HG03558 (cell line): ENCODE measurements at regions not wholly inside any gene's neighbourhood (a gene's known extent, or its start where the extent isn't known, plus 50 kb on each side); places are given as distances from the start of the nearest gene placed in this dataset.
"Not testable (repeated sequence)": the region's sequence is repeated elsewhere in the genome, so short reads cannot be mapped to it uniquely, and the experiment has no call there.

ENCODE experiments used
- ATAC-seq: cut with Tn5 transposase; IDR thresholded peaks from one replicate; pipeline ENCODE4 v1.9.1; 2021; ENCODE audit warnings: moderate number of reproducible peaks; ENCODE audit not compliant: unreplicated experiment; ENCODE audit errors: extremely low read depth

- ATAC-seq, result no peak
Measured at GRCh38 chr12:33588725-33589405, 149.2 kb upstream of the SYT10 start.

GRCh38 chr12:33589576-33590114 is 150.0 kb upstream of the SYT10 start:
- no peak for ATAC-seq

DNA sequence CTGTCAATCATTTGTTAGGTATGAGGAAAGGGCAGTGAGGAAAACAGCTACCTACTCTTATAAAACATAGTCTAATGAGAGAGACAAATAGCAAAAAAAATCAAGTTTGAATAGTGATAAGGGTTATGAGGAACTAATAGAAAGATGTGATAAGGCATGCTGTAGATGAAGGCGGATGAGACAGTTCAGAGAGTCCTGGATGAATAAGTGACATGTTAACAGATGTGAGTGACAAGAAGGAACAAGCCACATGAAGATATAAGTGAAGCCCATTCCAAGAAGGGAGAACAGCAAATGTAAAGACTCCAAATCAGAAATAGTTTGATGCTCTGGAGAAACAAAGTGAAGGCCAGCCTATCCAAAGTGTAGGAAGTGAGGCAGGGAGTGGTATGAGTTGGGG is 154.1 kb upstream of the SYT10 start:
- ATAC-seq, result no peak

GRCh38 chr12:33596061-33596460 is 156.4 kb upstream of the SYT10 start:
- ATAC-seq, result no peak

DNA sequence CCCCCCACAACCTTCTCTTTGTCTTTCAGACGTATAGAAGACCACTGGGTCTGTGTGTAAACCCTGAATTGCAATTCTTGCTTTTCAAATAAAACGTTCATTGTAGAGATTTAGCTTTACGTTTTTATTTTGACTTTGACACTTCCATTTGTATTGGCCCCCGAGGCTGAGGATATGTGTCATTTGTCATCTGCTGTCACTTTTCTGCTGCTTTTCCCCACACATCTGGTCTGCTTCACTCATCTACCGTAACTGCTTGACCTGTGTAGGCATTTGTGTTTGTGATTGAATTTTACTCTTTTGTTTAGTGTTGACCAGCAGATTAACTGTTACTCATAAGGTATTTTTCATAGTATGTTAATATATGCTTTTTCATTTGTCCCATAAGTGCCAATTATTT is 157.2 kb upstream of the SYT10 start:
- no peak for ATAC-seq

DNA sequence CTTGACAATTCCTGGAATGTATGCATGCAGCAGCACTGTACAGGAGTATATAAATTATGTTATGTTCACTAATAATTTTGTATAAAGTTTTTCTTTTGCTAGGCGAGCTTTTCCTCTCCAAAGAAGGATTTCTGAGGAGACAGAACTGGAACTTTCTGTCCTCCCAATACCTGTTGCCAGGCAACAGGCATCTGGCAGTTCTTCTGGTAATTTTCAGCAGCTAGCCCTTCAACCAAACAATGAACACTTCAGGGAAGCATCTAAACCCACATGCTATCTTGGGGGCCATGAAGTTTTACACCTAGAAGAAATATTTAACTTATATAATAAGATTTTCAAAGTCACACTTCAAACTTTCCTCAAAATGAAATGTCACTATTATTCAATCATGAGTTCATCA is 162.9 kb upstream of the SYT10 start:
- ATAC-seq, result no peak

DNA sequence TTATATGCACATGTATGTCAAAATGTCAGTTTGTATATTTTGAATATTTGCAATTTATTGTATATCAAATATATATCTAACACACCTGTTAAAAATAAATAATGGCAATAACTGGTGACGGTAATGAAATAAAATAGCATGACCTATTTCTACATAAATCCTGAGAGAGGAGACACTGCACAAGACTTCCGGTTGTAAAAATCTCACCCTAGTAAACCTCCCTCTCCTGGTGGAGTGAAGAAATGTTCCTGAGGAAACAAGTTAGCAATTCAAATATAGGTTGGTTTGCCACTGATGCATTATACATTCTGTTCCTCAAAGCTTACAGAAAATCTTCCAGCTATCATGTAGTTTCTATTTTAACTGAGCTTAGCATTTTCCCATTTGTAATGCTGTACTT is 166.1 kb upstream of the SYT10 start:
- ATAC-seq, result no peak

DNA sequence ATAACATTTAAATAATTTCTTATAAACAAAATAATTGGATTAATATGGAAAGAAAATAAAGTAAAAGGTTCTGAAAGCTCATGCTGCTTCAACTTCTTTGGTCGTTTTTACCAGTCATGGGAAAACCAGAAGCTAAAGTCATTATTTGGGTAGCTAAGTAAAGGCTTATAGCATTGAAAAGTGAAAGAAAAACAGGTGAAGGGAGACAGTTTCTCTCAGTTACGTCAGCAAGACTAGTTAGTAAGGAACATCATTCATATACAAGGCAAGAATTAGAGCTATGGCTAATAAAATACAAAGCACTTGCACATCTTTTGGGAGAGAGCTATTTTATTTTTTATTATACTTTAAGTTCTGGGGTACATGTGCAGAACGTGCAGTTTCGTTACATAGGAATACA is 170.3 kb upstream of the SYT10 start:
- no peak for ATAC-seq

DNA sequence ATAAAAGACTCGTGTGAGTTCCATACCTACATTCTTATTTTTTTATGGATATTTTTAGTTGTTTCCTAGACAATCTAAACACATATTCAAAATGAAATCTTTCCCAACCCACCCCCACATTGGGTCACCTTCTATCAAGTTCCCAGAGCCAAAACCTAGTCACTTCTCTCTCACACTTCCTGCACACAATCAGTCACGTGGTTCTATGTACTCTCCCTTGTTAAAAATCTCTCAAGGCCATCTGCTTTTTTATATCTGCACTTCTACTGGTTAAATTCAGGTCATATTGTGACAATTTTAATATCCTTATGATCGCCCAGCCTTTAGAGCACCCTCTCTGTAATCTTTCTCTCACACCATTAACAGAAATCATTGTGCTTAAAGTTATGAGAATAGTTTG is 175.0 kb upstream of the SYT10 start:
- no peak for ATAC-seq

DNA sequence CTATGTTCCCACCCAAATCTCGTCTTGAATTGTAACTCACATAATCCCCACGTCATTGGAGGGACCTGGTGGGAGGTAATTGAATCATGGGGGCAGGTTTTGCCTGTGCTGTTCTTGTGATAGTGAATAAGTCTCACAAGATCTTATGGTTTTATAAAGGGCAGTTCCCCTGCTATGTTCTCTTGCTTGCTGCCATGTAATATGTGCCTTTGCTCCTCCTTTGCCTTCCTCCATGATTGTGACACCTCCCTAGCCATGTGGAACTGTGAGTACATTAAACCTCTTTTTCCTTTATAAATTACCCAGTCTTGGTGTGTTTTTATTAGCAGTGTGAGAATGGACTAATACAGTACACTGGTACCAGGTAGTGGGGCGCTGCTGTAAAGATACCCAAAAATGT is 177.6 kb upstream of the SYT10 start:
- no peak for ATAC-seq

- no peak for ATAC-seq
Measured at GRCh38 chr12:33628087-33628486, 188.5 kb upstream of the SYT10 start.

GRCh38 chr12:33634544-33634943 is 194.9 kb upstream of the SYT10 start:
- ATAC-seq, result no peak

- ATAC-seq, result not testable (repeated sequence)
Measured at GRCh38 chr12:33636930-33637329, 197.3 kb upstream of the SYT10 start.

- no peak for ATAC-seq
Measured at GRCh38 chr12:33639975-33640374, 200.4 kb upstream of the SYT10 start.

DNA sequence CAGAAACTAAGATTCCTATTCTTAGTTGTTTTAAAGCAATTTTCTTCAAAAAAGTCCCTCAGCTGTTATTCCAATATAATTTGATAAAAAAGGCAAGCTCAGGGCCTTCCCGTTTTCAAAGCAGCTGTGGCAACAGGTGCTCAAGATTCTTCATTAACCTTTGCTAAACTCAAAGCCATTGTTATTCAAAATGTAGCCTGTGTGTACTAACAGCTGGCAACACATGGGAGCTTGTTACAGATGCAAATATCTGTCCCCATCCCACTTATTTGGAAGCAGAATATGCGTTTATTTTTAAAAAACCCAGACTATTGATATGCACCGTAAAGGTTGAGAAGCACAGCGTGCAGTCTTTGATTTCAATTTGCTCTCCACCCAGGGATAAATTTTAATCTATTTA is 210.4 kb upstream of the SYT10 start:
- ATAC-seq, result no peak

DNA sequence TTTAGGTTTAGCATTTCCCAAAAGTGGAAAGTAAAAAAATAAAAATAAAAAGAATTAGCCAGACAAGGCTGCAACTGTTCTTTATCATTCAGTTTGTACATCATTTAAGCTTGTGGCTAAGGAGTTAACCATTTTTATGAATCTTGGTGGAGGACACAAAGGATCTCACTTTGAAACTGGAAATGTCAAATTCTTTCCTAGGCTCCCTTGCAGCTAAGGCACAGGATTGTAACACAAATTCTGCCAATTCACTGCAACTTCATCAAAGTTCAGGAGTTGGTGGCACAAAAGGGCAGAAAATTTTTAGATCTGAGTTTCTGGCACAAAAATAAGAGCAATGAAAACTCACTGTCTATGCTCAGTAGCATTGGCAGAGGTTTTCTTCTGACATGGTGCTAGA is 211.2 kb upstream of the SYT10 start:
- no peak for ATAC-seq

- no peak for ATAC-seq
Measured at GRCh38 chr12:33653362-33653761, 213.7 kb upstream of the SYT10 start.

DNA sequence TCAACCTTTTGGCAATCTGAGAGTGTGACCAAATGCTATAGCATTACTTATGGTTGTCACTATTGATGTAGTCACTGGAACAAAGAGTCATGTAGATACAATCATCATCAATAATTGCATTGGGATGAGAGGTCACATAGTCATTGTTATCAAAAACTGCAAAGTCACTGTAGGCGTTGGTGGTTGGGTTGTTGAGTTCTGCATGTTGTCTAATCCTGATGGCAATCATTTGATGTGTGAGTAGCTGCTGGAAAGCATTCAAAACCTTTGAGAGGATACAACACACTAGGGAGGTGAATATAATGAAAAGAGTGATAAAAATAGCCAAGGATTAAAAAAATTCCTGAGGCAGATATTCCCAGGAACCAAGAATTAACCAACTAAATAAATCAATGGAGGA is 214.7 kb upstream of the SYT10 start:
- ATAC-seq, result no peak

GRCh38 chr12:33663000-33663654 is 223.5 kb upstream of the SYT10 start:
- ATAC-seq, result no peak

DNA sequence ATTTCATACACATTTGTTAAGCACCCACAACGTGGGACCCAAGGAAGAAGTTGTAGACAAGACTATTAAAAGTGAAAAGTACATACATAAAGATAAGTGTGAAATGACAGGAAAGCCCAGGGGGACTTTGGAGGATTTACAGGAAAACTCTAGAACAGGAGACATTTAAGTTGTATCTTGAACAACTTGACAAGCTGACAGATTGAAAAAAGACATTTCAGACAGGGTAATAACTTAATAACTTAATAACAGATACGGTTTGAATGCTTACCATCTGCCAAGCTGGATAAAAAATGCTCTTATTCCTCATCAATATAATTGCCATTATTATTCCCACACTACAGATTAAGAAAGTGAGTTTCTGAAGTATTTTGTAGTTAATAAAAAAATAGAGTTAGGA is 229.7 kb upstream of the SYT10 start:
- no peak for ATAC-seq

GRCh38 chr12:33670284-33670683 is 230.7 kb upstream of the SYT10 start:
- ATAC-seq, result no peak

GRCh38 chr12:33671676-33672075 is 232.1 kb upstream of the SYT10 start:
- no peak for ATAC-seq
